ENCODE measurements at regions not wholly inside any gene's neighbourhood (a gene's known extent, or its start where the extent isn't known, plus 50 kb on each side); places are given as distances from the start of the nearest gene placed in this dataset.

DNA sequence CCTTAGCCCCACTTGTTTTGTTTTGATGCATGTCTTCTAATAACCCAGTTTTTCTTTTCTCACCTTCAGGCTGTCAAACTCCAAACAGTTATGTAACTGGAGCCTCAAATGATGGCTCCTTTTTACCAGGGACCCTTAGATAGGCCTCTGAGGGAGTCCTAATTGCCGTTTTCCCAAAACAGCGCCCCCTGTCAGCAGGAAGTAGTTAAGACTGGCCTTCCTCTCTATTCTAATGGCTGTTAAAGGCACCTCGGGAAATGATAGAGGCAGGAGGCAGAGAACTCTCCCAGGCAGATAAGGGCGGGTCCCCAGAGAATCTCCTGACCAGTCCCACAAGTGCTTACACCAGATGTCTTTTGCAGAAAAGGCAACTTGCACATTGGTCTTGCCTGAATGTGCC lies 123.2 kb downstream of the KCNS3 start:
- DNase-seq (ENCODE audit: low read depth) = no peak

DNA sequence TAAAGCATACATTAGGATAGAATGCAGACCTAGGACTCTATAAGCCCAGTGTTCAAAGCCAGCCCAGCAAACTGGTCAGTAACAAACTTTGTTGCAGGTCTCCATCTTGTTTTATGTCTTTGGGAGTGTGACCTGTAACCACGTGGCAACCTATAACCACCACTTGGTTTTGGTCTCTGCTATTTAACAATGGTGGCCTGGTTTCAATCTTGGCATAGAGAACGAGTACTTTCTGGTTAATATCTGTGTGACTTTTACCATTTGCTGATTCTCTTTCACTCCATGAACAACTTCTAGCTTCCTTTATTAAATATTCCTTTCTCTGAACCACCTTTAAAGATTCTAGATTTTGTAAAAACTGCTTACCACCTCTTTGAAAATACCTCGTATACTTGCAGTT lies 118.5 kb downstream of the KCNS3 start:
- DNase-seq (ENCODE audit: low read depth) = no peak

DNA sequence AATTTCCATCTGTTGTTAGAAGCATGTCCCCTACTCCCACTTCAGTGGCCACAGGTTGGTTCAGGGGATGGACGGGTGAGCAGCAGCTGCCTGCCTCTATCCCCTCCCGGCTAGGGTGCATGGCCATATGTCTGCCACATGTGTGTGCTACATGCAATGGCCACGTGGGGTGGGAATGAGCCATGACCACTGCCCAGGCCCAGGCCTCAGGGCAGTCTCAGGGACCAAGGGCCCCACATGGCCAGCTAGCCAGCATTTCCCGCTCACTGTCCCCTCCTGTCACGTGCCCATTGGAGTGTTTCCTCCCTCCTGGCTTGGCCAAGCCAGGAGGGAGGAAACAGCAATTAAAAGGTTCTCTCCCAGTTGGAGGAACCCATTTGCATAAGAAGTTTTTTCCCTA lies 117.1 kb downstream of the KCNS3 start:
- DNase-seq (ENCODE audit: low read depth) = no peak

Measured in activated gamma-delta T cell treated with anti-CD3 and anti-CD28 coated beads, Interleukin-2, amount 50 U/mL, for 16 hours (primary cell).